Upper lobe of left lung (tissue), 4 donors: ENCODE measurements at regions not wholly inside any gene's neighbourhood (a gene's known extent, or its start where the extent isn't known, plus 50 kb on each side); places are given as distances from the start of the nearest gene placed in this dataset.

ENCODE experiments used
- POLR2A ChIP-seq, 4 donors: fragments of 450-650 bp; IDR thresholded peaks; one replicate each; pipeline ENCODE4 v1.5.1; 2016 to 2017; ENCODE audit warnings: antibody characterized with exemption in 4 of 4, mild to moderate bottlenecking in 2 of 4
- POLR2AphosphoS5 ChIP-seq, 2 donors: sonication (generic); formaldehyde crosslinking; IDR thresholded peaks; one replicate each; pipeline ENCODE4 v1.5.1; 2017; ENCODE audit warnings: antibody characterized with exemption in 2 of 2
- TF ChIP-seq, protein P1 (sequence below), 6 experiments: fragments of 450-650 bp in 4 of 6; fragments of 200-600 bp in 2 of 6; sonication (generic) in 2 of 6; IDR thresholded peaks; one replicate each; pipeline ENCODE4 v1.5.1; 2016 to 2019; ENCODE audit warnings: antibody characterized with exemption in 6 of 6

DNA sequence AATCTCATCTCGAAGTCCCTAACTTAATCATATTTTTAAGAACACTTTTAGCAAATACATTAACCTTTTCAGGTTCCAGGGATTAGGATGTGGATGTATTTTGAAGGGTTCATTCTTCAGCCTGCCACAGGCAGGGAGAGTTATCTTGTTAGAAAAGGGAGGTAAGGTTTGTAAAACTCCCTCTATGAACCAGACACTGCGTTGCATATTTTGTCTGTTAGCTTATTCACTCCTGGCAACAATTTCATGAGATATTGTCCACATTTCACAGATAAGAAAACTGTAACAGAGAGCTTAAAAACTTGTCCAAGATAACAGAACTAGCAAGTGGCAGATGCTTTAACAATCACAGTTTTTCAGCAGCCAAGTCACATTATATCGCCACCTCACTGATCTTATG lies 155.4 kb downstream of the DIPK2A start:
- TF ChIP-seq, protein P1, sequence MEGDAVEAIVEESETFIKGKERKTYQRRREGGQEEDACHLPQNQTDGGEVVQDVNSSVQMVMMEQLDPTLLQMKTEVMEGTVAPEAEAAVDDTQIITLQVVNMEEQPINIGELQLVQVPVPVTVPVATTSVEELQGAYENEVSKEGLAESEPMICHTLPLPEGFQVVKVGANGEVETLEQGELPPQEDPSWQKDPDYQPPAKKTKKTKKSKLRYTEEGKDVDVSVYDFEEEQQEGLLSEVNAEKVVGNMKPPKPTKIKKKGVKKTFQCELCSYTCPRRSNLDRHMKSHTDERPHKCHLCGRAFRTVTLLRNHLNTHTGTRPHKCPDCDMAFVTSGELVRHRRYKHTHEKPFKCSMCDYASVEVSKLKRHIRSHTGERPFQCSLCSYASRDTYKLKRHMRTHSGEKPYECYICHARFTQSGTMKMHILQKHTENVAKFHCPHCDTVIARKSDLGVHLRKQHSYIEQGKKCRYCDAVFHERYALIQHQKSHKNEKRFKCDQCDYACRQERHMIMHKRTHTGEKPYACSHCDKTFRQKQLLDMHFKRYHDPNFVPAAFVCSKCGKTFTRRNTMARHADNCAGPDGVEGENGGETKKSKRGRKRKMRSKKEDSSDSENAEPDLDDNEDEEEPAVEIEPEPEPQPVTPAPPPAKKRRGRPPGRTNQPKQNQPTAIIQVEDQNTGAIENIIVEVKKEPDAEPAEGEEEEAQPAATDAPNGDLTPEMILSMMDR (IDR thresholded peaks at IDR 0.05) = no peak
- TF ChIP-seq POLR2A (IDR thresholded peaks at IDR 0.05) (no peak), POLR2AphosphoS5 (IDR thresholded peaks at IDR 0.05) (no peak)
